Breast epithelium (tissue), 3 donors: ENCODE measurements at regions not wholly inside any gene's neighbourhood (a gene's known extent, or its start where the extent isn't known, plus 50 kb on each side); places are given as distances from the start of the nearest gene placed in this dataset.

Experiments used
- CTCF ChIP-seq, 3 donors: fragments of 450-650 bp; IDR thresholded peaks; one replicate each; pipeline ENCODE4 v1.5.1; 2016 to 2017; ENCODE audit warnings: antibody characterized with exemption in 3 of 3, mild to moderate bottlenecking in 3 of 3, moderate library complexity in 3 of 3
- POLR2A ChIP-seq: fragments of 450-650 bp; IDR thresholded peaks from one replicate; pipeline ENCODE4 v1.6.1; 2016; ENCODE audit warnings: antibody characterized with exemption, mild to moderate bottlenecking, moderate library complexity
- POLR2AphosphoS5 ChIP-seq, 3 donors: sonication (generic); formaldehyde crosslinking; IDR thresholded peaks; one replicate each; pipeline ENCODE4 v1.6.1; 2017; ENCODE audit warnings: antibody characterized with exemption in 3 of 3

- TF ChIP-seq POLR2AphosphoS5 (IDR thresholded peaks at IDR 0.05), result no peak
- no peak for TF ChIP-seq CTCF (IDR thresholded peaks at IDR 0.05)
- TF ChIP-seq POLR2A, result no peak
These were observed 2017.6 kb upstream of the IGFBP7 start for GRCh38 chr4:59127743-59128142.
